ENCODE measurements at regions not wholly inside any gene's neighbourhood (a gene's known extent, or its start where the extent isn't known, plus 50 kb on each side); places are given as distances from the start of the nearest gene placed in this dataset.

DNA sequence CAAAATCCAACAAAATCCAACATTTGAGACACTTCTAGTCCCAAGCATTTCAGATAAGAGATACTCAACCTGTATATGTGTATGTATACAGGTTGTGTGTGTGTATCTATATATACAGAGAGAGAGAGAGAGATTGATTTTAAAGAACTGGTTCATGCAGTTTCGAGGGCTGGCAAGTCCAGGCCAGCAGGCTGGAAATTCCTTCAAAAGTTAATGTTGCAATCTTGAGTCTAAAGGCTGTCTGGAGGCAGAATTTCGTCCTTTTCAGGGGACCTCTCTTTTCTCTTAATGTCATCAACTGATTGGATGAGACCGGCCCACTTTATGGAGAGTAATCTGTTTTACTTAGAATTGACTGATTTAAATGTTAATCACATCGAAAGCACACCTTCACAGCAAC is 199.6 kb upstream of the IL12A start:
- no peak overlapping the region for H3K9ac ChIP-seq (ENCODE audit: insufficient read depth, low read length)
- DNase-seq (ENCODE audit: low read depth in 2 of 2): no peak
- H3K9me3 ChIP-seq (ENCODE audit: control insufficient read depth, insufficient read depth, low read depth, low read length): no peaks in the 10 kb centered on the region
- H4K20me1 ChIP-seq (ENCODE audit: control insufficient read depth, extremely low read depth, insufficient read depth, low read length): no peaks in the 10 kb centered on the region
- H3K4me1 ChIP-seq (ENCODE audit: control insufficient read depth, extremely low read depth, insufficient read depth, low read length): peaks cover 12% of the 10 kb centered on the region
- H3K27ac ChIP-seq (ENCODE audit: insufficient read depth, low read length): no peak overlapping the region
- no peak overlapping the region for H3K4me3 ChIP-seq (replicated peaks in 1 of 4; ENCODE audit: control extremely low read depth in 1 of 4, insufficient read depth in 1 of 4, low read depth in 3 of 4, low read length in 4 of 4)
- H3K27me3 ChIP-seq (ENCODE audit: control insufficient read depth, insufficient read depth, low read length): no peaks in the 10 kb centered on the region
- H2AFZ ChIP-seq (ENCODE audit: low read length): no peak overlapping the region
- TF ChIP-seq, protein P1, sequence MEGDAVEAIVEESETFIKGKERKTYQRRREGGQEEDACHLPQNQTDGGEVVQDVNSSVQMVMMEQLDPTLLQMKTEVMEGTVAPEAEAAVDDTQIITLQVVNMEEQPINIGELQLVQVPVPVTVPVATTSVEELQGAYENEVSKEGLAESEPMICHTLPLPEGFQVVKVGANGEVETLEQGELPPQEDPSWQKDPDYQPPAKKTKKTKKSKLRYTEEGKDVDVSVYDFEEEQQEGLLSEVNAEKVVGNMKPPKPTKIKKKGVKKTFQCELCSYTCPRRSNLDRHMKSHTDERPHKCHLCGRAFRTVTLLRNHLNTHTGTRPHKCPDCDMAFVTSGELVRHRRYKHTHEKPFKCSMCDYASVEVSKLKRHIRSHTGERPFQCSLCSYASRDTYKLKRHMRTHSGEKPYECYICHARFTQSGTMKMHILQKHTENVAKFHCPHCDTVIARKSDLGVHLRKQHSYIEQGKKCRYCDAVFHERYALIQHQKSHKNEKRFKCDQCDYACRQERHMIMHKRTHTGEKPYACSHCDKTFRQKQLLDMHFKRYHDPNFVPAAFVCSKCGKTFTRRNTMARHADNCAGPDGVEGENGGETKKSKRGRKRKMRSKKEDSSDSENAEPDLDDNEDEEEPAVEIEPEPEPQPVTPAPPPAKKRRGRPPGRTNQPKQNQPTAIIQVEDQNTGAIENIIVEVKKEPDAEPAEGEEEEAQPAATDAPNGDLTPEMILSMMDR (conservative IDR thresholded peaks at IDR 0.05 in 1 of 2, IDR thresholded peaks at IDR 0.05 in 1 of 2; ENCODE audit: low read depth in 1 of 2, low read length in 2 of 2): no peak
- TF ChIP-seq EZH2 (IDR thresholded peaks at IDR 0.05; ENCODE audit: low read length, missing control alignments): no peak
- H3K79me2 ChIP-seq (ENCODE audit: control insufficient read depth, insufficient read depth, low read length): peaks cover 52% of the 10 kb centered on the region
- H3K36me3 ChIP-seq (ENCODE audit: control insufficient read depth, insufficient read depth, low read length): no peaks in the 10 kb centered on the region
- no peak overlapping the region for H3K4me2 ChIP-seq (ENCODE audit: extremely low read depth, insufficient read depth, low read length)

GRCh38 chr3:159789742-159790635 is 198.6 kb upstream of the IL12A start:
- Histone ChIP-seq H3K27ac (ENCODE audit: insufficient read depth, low read length) (no peak overlapping the region), H3K9ac (ENCODE audit: insufficient read depth, low read length) (no peak overlapping the region), H3K36me3 (ENCODE audit: control insufficient read depth, insufficient read depth, low read length) (no peaks in the 10 kb centered on the region), H2AFZ (ENCODE audit: low read length) (no peak overlapping the region), H3K4me3 (replicated peaks in 1 of 4; ENCODE audit: control extremely low read depth in 1 of 4, insufficient read depth in 1 of 4, low read depth in 3 of 4, low read length in 4 of 4) (no peak overlapping the region), H3K9me3 (ENCODE audit: control insufficient read depth, insufficient read depth, low read depth, low read length) (no peaks in the 10 kb centered on the region), H3K4me1 (ENCODE audit: control insufficient read depth, extremely low read depth, insufficient read depth, low read length) (peaks cover 12% of the 10 kb centered on the region), H4K20me1 (ENCODE audit: control insufficient read depth, extremely low read depth, insufficient read depth, low read length) (no peaks in the 10 kb centered on the region), H3K4me2 (ENCODE audit: extremely low read depth, insufficient read depth, low read length) (no peak overlapping the region), H3K27me3 (ENCODE audit: control insufficient read depth, insufficient read depth, low read length) (no peaks in the 10 kb centered on the region), H3K79me2 (ENCODE audit: control insufficient read depth, insufficient read depth, low read length) (peaks cover 53% of the 10 kb centered on the region)
- DNase-seq (ENCODE audit: low read depth in 2 of 2): no peak
- TF ChIP-seq, protein P1 (conservative IDR thresholded peaks at IDR 0.05 in 1 of 2, IDR thresholded peaks at IDR 0.05 in 1 of 2; ENCODE audit: low read depth in 1 of 2, low read length in 2 of 2): no peak
- TF ChIP-seq EZH2 (IDR thresholded peaks at IDR 0.05; ENCODE audit: low read length, missing control alignments): no peak

DNA sequence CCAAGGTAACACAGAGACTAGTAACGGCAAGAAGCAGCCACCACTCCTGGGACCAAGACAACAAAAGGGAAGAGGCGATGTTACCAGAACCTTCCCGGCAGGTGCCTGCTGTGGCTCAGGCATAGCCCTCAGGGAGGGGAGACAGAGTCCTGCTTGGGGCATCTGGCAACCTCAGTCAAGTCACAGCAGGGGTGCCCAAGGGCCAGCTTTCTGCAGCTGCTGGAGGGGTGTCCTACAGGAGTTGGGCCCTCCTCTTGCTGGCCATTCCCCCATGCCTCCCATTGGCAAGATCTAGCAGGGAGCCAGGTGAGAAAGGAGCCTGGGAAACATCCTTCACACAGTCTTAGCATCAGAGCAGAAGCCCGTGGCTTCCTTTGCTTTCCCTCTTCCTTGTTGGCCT is 197.3 kb upstream of the IL12A start:
- DNase-seq (ENCODE audit: low read depth in 2 of 2): no peak
- H3K27ac ChIP-seq (ENCODE audit: insufficient read depth, low read length): no peak overlapping the region
- no peak overlapping the region for H3K9ac ChIP-seq (ENCODE audit: insufficient read depth, low read length)
- no peaks in the 10 kb centered on the region for H3K36me3 ChIP-seq (ENCODE audit: control insufficient read depth, insufficient read depth, low read length)
- H3K4me1 ChIP-seq (ENCODE audit: control insufficient read depth, extremely low read depth, insufficient read depth, low read length): peaks cover 19% of the 10 kb centered on the region
- H3K27me3 ChIP-seq (ENCODE audit: control insufficient read depth, insufficient read depth, low read length): no peaks in the 10 kb centered on the region
- no peaks in the 10 kb centered on the region for H4K20me1 ChIP-seq (ENCODE audit: control insufficient read depth, extremely low read depth, insufficient read depth, low read length)
- no peak for TF ChIP-seq EZH2 (IDR thresholded peaks at IDR 0.05; ENCODE audit: low read length, missing control alignments)
- TF ChIP-seq, protein P1 (conservative IDR thresholded peaks at IDR 0.05 in 1 of 2, IDR thresholded peaks at IDR 0.05 in 1 of 2; ENCODE audit: low read depth in 1 of 2, low read length in 2 of 2): no peak
- peaks cover 63% of the 10 kb centered on the region for H3K79me2 ChIP-seq (ENCODE audit: control insufficient read depth, insufficient read depth, low read length)
- no peak overlapping the region for H3K4me3 ChIP-seq (replicated peaks in 1 of 4; ENCODE audit: control extremely low read depth in 1 of 4, insufficient read depth in 1 of 4, low read depth in 3 of 4, low read length in 4 of 4)
- no peaks in the 10 kb centered on the region for H3K9me3 ChIP-seq (ENCODE audit: control insufficient read depth, insufficient read depth, low read depth, low read length)
- no peak overlapping the region for H3K4me2 ChIP-seq (ENCODE audit: extremely low read depth, insufficient read depth, low read length)
- H2AFZ ChIP-seq (ENCODE audit: low read length): no peak overlapping the region
